ENCODE measurements at regions not wholly inside any gene's neighbourhood (a gene's known extent, or its start where the extent isn't known, plus 50 kb on each side); places are given as distances from the start of the nearest gene placed in this dataset.

GRCh38 chr5:99901972-99902371 is 633.2 kb upstream of the FAM174A start:
- no peaks in the 10 kb centered on the region for H3K27me3 ChIP-seq (ENCODE audit: control insufficient read depth in 1 of 2, insufficient read depth in 2 of 2, low read length in 2 of 2)
- H3K4me1 ChIP-seq (ENCODE audit: control insufficient read depth in 1 of 2, insufficient read depth in 2 of 2, low read length in 2 of 2) = no peaks in the 10 kb centered on the region
- no peaks in the 10 kb centered on the region for H3K9me3 ChIP-seq (ENCODE audit: control insufficient read depth in 1 of 2, low read length in 2 of 2)
- H3K27ac ChIP-seq (ENCODE audit: low read depth, low read length) = no peak overlapping the region
- no peaks in the 10 kb centered on the region for H3K36me3 ChIP-seq (ENCODE audit: control insufficient read depth in 1 of 2, insufficient read depth in 2 of 2, low read length in 2 of 2)
- H3K4me3 ChIP-seq (ENCODE audit: low read depth in 1 of 2, low read length in 2 of 2) = no peak overlapping the region
- no peak overlapping the region for H3K9ac ChIP-seq (ENCODE audit: low read depth in 1 of 2, low read length in 2 of 2)

DNA sequence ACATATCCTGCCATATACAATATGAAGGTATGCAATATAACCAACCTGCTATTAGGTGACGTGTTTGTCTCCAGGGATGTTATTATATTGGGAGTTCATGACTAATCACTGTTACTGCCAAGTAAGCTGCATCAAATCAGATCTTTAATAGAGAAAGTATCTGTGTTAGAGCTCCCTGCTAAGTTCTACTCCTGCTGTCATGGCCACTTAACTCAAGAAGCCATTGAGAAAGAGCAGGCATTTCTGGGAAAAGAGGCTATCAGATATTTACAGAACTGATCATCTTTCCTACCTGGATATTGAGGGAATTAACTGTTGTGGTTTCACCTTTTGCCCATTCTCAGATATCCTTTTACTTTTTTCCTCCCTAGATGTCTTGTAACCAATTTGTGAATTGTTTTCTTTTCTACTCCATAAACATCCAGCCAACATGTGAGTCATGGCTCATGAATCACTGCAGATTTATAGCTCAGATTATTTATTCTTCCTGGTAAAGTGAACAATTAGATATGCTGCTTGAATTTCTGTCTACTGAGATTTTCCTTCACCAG is 634.8 kb upstream of the FAM174A start:
- Histone ChIP-seq H3K9ac (ENCODE audit: low read depth in 1 of 2, low read length in 2 of 2) (no peak overlapping the region), H3K9me3 (ENCODE audit: control insufficient read depth in 1 of 2, low read length in 2 of 2) (no peaks in the 10 kb centered on the region), H3K36me3 (ENCODE audit: control insufficient read depth in 1 of 2, insufficient read depth in 2 of 2, low read length in 2 of 2) (no peaks in the 10 kb centered on the region), H3K27me3 (ENCODE audit: control insufficient read depth in 1 of 2, insufficient read depth in 2 of 2, low read length in 2 of 2) (no peaks in the 10 kb centered on the region), H3K4me3 (ENCODE audit: low read depth in 1 of 2, low read length in 2 of 2) (no peak overlapping the region), H3K4me1 (ENCODE audit: control insufficient read depth in 1 of 2, insufficient read depth in 2 of 2, low read length in 2 of 2) (no peaks in the 10 kb centered on the region), H3K27ac (ENCODE audit: low read depth, low read length) (no peak overlapping the region)

DNA sequence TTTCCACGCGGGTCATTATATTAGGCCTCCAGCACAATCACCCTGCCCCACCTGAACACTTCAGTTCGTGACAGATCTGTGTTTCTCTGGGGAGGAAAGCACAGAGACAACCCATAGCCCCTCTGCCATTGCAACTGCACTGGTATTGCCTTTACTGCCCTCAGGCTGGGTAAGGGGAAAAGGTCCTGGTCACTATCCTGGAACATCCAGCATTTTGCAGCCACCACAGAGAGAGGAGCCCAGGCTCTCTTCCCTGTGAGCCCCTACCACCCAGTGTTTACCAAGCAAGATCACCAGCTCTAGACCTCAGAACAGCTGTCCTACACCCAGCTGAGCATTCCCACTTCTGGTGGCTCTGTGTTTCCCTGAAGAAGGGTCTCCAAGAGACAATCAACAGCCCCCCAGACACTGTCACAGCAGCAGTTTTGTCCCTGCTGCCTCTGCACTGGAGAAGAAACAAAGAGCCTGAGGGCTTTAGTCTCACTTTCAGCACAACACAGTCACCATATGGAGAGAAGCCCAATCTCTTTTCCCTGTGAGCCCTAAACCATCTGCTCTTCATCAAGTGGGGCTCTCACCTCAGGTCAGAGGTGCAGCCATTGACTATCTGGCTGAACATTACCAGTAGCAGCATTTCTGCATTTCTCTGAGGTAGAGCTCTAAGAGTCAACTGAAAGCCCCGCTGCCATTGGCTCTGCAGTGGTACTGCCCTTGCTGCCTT is 655.2 kb upstream of the FAM174A start:
- Histone ChIP-seq H3K4me1 (ENCODE audit: control insufficient read depth in 1 of 2, insufficient read depth in 2 of 2, low read length in 2 of 2) (no peaks in the 10 kb centered on the region), H3K9me3 (ENCODE audit: control insufficient read depth in 1 of 2, low read length in 2 of 2) (no peaks in the 10 kb centered on the region), H3K4me3 (ENCODE audit: low read depth in 1 of 2, low read length in 2 of 2) (no peak overlapping the region), H3K9ac (ENCODE audit: low read depth in 1 of 2, low read length in 2 of 2) (no peak overlapping the region), H3K27ac (ENCODE audit: low read depth, low read length) (no peak overlapping the region), H3K27me3 (ENCODE audit: control insufficient read depth in 1 of 2, insufficient read depth in 2 of 2, low read length in 2 of 2) (no peaks in the 10 kb centered on the region), H3K36me3 (ENCODE audit: control insufficient read depth in 1 of 2, insufficient read depth in 2 of 2, low read length in 2 of 2) (no peaks in the 10 kb centered on the region)

DNA sequence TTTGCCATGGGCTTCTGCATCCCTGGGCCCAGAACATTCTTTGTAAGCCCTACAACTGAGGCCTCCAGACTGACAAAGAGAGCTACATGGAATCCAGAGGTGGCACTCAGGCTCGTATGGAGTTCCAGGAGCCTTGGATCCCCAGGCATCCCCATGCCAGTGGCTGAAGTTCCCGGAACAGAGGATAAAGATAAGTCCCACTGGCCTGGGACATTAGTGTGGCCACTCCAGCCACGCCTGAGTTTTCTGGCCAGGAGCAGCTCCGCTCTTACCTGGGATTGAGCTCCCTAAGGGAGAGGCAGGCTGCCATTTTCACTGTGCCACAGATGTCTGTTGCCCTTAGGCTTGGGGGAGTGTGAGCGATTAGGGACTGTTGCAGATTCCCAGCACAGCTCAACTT is 656.3 kb upstream of the FAM174A start:
- Histone ChIP-seq H3K27ac (ENCODE audit: low read depth, low read length) (no peak overlapping the region), H3K4me1 (ENCODE audit: control insufficient read depth in 1 of 2, insufficient read depth in 2 of 2, low read length in 2 of 2) (no peaks in the 10 kb centered on the region), H3K9me3 (ENCODE audit: control insufficient read depth in 1 of 2, low read length in 2 of 2) (no peaks in the 10 kb centered on the region), H3K9ac (ENCODE audit: low read depth in 1 of 2, low read length in 2 of 2) (no peak overlapping the region), H3K36me3 (ENCODE audit: control insufficient read depth in 1 of 2, insufficient read depth in 2 of 2, low read length in 2 of 2) (no peaks in the 10 kb centered on the region), H3K4me3 (ENCODE audit: low read depth in 1 of 2, low read length in 2 of 2) (no peak overlapping the region), H3K27me3 (ENCODE audit: control insufficient read depth in 1 of 2, insufficient read depth in 2 of 2, low read length in 2 of 2) (no peaks in the 10 kb centered on the region)

GRCh38 chr5:99866740-99867139 is 668.4 kb upstream of the FAM174A start:
- no peak overlapping the region for H3K4me3 ChIP-seq (ENCODE audit: low read depth in 1 of 2, low read length in 2 of 2)
- H3K36me3 ChIP-seq (ENCODE audit: control insufficient read depth in 1 of 2, insufficient read depth in 2 of 2, low read length in 2 of 2) = no peaks in the 10 kb centered on the region
- H3K4me1 ChIP-seq (ENCODE audit: control insufficient read depth in 1 of 2, insufficient read depth in 2 of 2, low read length in 2 of 2) = no peaks in the 10 kb centered on the region
- H3K27ac ChIP-seq (ENCODE audit: low read depth, low read length) = no peak overlapping the region
- no peak overlapping the region for H3K9ac ChIP-seq (ENCODE audit: low read depth in 1 of 2, low read length in 2 of 2)
- no peaks in the 10 kb centered on the region for H3K9me3 ChIP-seq (ENCODE audit: control insufficient read depth in 1 of 2, low read length in 2 of 2)
- no peaks in the 10 kb centered on the region for H3K27me3 ChIP-seq (ENCODE audit: control insufficient read depth in 1 of 2, insufficient read depth in 2 of 2, low read length in 2 of 2)

GRCh38 chr5:99865159-99865558 is 670.0 kb upstream of the FAM174A start:
- H3K9ac ChIP-seq (ENCODE audit: low read depth in 1 of 2, low read length in 2 of 2) = no peak overlapping the region
- H3K27ac ChIP-seq (ENCODE audit: low read depth, low read length) = no peak overlapping the region
- H3K9me3 ChIP-seq (ENCODE audit: control insufficient read depth in 1 of 2, low read length in 2 of 2) = no peaks in the 10 kb centered on the region
- H3K4me1 ChIP-seq (ENCODE audit: control insufficient read depth in 1 of 2, insufficient read depth in 2 of 2, low read length in 2 of 2) = no peaks in the 10 kb centered on the region
- no peaks in the 10 kb centered on the region for H3K27me3 ChIP-seq (ENCODE audit: control insufficient read depth in 1 of 2, insufficient read depth in 2 of 2, low read length in 2 of 2)
- no peak overlapping the region for H3K4me3 ChIP-seq (ENCODE audit: low read depth in 1 of 2, low read length in 2 of 2)
- no peaks in the 10 kb centered on the region for H3K36me3 ChIP-seq (ENCODE audit: control insufficient read depth in 1 of 2, insufficient read depth in 2 of 2, low read length in 2 of 2)

DNA sequence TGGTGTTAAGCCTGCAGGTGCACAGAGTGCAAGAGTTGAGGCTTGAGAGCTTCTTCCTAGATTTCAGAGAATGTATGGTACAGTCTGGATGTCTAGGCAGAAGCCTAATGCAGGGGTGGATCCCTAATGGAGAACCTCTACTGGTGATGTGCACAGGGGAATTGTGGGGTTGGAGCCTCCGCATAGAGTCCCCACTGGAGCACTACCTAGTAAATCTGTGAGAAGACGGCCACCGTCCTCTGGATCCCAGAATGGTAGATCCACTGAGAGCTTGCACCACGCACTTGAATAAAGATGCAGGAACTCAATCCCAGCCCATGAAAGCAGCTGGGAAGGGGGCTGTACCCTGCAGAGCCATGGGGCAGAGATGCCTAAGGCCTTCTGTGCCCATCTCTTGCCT is 699.4 kb upstream of the FAM174A start:
- H3K27ac ChIP-seq (ENCODE audit: low read depth, low read length) = no peak overlapping the region
- no peak overlapping the region for H3K4me3 ChIP-seq (ENCODE audit: low read depth in 1 of 2, low read length in 2 of 2)
- H3K36me3 ChIP-seq (ENCODE audit: control insufficient read depth in 1 of 2, insufficient read depth in 2 of 2, low read length in 2 of 2) = no peaks in the 10 kb centered on the region

DNA sequence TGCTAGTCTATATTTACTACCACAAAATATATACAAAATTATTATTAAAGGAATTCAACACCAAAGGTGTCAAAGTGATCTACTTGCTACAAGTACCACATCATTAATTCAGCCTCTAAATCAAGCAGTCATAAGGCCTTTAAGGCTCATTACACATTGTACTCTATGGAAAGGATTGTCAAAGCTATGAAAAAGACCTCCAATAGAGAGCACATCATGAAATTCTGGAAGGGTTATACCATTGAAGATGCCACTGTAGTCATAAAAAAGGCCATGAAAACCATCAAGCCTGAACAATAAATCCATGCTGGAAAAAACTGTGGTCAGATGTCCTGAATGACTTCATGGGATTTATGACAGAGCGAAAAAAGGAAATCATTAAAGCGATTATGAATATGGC is 708.0 kb upstream of the FAM174A start:
- Histone ChIP-seq H3K27me3 (ENCODE audit: control insufficient read depth in 1 of 2, insufficient read depth in 2 of 2, low read length in 2 of 2) (no peaks in the 10 kb centered on the region), H3K36me3 (ENCODE audit: control insufficient read depth in 1 of 2, insufficient read depth in 2 of 2, low read length in 2 of 2) (no peaks in the 10 kb centered on the region), H3K9me3 (ENCODE audit: control insufficient read depth in 1 of 2, low read length in 2 of 2) (no peaks in the 10 kb centered on the region), H3K27ac (ENCODE audit: low read depth, low read length) (no peak overlapping the region), H3K4me3 (ENCODE audit: low read depth in 1 of 2, low read length in 2 of 2) (no peak overlapping the region), H3K9ac (ENCODE audit: low read depth in 1 of 2, low read length in 2 of 2) (no peak overlapping the region), H3K4me1 (ENCODE audit: control insufficient read depth in 1 of 2, insufficient read depth in 2 of 2, low read length in 2 of 2) (no peaks in the 10 kb centered on the region)

More for the DNA sequence above, 699.4 kb upstream of the FAM174A start:
- no peaks in the 10 kb centered on the region for H3K27me3 ChIP-seq (ENCODE audit: control insufficient read depth in 1 of 2, insufficient read depth in 2 of 2, low read length in 2 of 2)
- H3K9ac ChIP-seq (ENCODE audit: low read depth in 1 of 2, low read length in 2 of 2) = no peak overlapping the region
- H3K4me1 ChIP-seq (ENCODE audit: control insufficient read depth in 1 of 2, insufficient read depth in 2 of 2, low read length in 2 of 2) = no peaks in the 10 kb centered on the region
- peaks cover 0 to 3% of the 10 kb centered on the region in 2 donors for H3K9me3 ChIP-seq (ENCODE audit: control insufficient read depth in 1 of 2, low read length in 2 of 2)

DNA sequence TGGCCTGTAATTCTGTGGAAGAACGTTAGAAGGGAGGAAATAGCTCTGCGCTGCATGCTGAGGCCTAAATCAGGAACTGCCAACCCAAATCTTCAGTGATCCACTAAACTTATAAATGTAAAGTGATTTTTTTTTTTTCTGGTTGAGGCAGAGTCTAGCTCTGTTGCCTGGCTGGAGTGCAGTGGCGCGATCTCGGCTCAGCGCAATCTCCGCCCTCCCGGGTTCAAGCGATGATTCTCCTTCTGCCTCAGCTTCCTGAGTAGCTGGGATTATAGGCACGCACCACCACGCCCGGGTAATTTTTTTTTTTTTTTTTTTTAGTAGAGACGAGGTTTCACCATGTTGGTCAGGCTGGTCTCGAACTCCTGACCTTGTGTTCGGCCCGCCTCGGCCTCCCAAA is 717.4 kb upstream of the FAM174A start:
- Histone ChIP-seq H3K4me3 (ENCODE audit: low read depth in 1 of 2, low read length in 2 of 2) (no peak overlapping the region), H3K9ac (ENCODE audit: low read depth in 1 of 2, low read length in 2 of 2) (no peak overlapping the region), H3K9me3 (ENCODE audit: control insufficient read depth in 1 of 2, low read length in 2 of 2) (no peaks in the 10 kb centered on the region), H3K4me1 (ENCODE audit: control insufficient read depth in 1 of 2, insufficient read depth in 2 of 2, low read length in 2 of 2) (no peaks in the 10 kb centered on the region), H3K36me3 (ENCODE audit: control insufficient read depth in 1 of 2, insufficient read depth in 2 of 2, low read length in 2 of 2) (no peaks in the 10 kb centered on the region), H3K27ac (ENCODE audit: low read depth, low read length) (no peak overlapping the region), H3K27me3 (ENCODE audit: control insufficient read depth in 1 of 2, insufficient read depth in 2 of 2, low read length in 2 of 2) (no peaks in the 10 kb centered on the region)

GRCh38 chr5:99814321-99815063 is 720.7 kb upstream of the FAM174A start:
- H3K4me3 ChIP-seq (ENCODE audit: low read depth in 1 of 2, low read length in 2 of 2) = no peak overlapping the region
- H3K27me3 ChIP-seq (ENCODE audit: control insufficient read depth in 1 of 2, insufficient read depth in 2 of 2, low read length in 2 of 2) = no peaks in the 10 kb centered on the region
- no peaks in the 10 kb centered on the region for H3K4me1 ChIP-seq (ENCODE audit: control insufficient read depth in 1 of 2, insufficient read depth in 2 of 2, low read length in 2 of 2)
- H3K27ac ChIP-seq (ENCODE audit: low read depth, low read length) = no peak overlapping the region
- H3K36me3 ChIP-seq (ENCODE audit: control insufficient read depth in 1 of 2, insufficient read depth in 2 of 2, low read length in 2 of 2) = no peaks in the 10 kb centered on the region
- H3K9me3 ChIP-seq (ENCODE audit: control insufficient read depth in 1 of 2, low read length in 2 of 2) = no peaks in the 10 kb centered on the region
- no peak overlapping the region for H3K9ac ChIP-seq (ENCODE audit: low read depth in 1 of 2, low read length in 2 of 2)
